Ishikawa (cell line): ENCODE measurements at regions not wholly inside any gene's neighbourhood (a gene's known extent, or its start where the extent isn't known, plus 50 kb on each side); places are given as distances from the start of the nearest gene placed in this dataset.

Experiments used
- EGR1 ChIP-seq: IDR thresholded peaks from 2 replicates; pipeline ENCODE4 v1.6.1; 2012
- TAF1 ChIP-seq: IDR thresholded peaks from 2 replicates; pipeline ENCODE4 v1.6.1; 2012; ENCODE audit warnings: low read depth, mild to moderate bottlenecking
- TCF12 ChIP-seq: IDR thresholded peaks from 2 replicates; pipeline ENCODE4 v1.6.1; 2012; ENCODE audit warnings: low read depth

DNA sequence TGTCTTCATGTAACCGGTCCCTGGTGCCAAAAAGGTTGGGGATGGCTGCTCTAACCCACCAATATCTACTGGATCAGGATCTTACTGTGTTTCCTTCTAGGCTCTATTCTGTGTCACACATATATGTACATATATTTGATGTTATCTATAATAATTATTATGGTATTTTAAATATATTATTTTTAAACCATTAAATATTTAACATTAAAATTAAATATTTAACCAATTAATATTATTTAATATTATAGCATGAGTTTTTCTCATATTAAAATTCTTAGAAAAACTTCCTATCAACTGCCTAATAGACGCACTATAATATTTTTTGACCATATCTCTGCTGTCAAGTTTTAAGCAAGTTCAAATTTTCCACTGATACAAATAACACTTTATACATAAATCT lies 196.9 kb upstream of the PLET1 start:
- TF ChIP-seq TCF12 (no peak), EGR1 (no peak), TAF1 (no peak)
